ENCODE measurements at regions not wholly inside any gene's neighbourhood (a gene's known extent, or its start where the extent isn't known, plus 50 kb on each side); places are given as distances from the start of the nearest gene placed in this dataset.
"Not testable (repeated sequence)": the region's sequence is repeated elsewhere in the genome, so short reads cannot be mapped to it uniquely, and the experiment has no call there.

- Mint-ChIP-seq H3K27ac (ENCODE audit: unreplicated experiment) (peak overlapping the region; percentile 55), H3K4me3 (no peak overlapping the region), H3K4me1 (peaks cover 3% of the 10 kb centered on the region), H3K9me3 (peaks cover 5% of the 10 kb centered on the region), H3K27me3 (ENCODE audit: low read depth) (no peaks in the 10 kb centered on the region), H3K36me3 (ENCODE audit: low read depth) (no peaks in the 10 kb centered on the region)
- TF ChIP-seq, protein P1, sequence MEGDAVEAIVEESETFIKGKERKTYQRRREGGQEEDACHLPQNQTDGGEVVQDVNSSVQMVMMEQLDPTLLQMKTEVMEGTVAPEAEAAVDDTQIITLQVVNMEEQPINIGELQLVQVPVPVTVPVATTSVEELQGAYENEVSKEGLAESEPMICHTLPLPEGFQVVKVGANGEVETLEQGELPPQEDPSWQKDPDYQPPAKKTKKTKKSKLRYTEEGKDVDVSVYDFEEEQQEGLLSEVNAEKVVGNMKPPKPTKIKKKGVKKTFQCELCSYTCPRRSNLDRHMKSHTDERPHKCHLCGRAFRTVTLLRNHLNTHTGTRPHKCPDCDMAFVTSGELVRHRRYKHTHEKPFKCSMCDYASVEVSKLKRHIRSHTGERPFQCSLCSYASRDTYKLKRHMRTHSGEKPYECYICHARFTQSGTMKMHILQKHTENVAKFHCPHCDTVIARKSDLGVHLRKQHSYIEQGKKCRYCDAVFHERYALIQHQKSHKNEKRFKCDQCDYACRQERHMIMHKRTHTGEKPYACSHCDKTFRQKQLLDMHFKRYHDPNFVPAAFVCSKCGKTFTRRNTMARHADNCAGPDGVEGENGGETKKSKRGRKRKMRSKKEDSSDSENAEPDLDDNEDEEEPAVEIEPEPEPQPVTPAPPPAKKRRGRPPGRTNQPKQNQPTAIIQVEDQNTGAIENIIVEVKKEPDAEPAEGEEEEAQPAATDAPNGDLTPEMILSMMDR (conservative IDR thresholded peaks at IDR 0.05), result no peak
- no peak for DNase-seq (ENCODE audit: low read depth, low spot score)
Measured at GRCh38 chr21:35281956-35282355, 232.9 kb upstream of the RUNX1 start.

DNA sequence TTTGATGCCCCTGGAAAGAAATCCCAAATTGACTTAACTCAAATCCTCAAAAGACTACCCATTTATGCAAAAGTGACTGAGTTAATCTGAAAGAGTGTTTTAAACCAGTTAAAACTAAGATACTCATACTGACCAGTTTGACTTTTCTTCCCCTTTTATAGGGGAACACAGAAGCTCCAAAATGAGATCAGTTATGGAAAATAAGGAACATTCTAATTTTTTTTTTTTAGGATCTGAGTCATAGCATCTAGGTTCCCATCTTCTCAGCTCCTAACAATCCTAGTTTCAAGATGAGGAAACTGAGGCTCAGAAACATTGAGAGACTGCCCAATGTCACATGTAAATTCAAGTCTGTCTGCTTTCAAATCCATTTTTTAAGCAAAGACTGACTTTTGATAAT is 231.1 kb upstream of the RUNX1 start:
- H3K36me3 Mint-ChIP-seq (ENCODE audit: low read depth), result no peaks in the 10 kb centered on the region

GRCh38 chr21:35275776-35276175 is 226.7 kb upstream of the RUNX1 start:
- Mint-ChIP-seq H3K4me1 (peaks cover 14% of the 10 kb centered on the region), H3K4me3 (no peak overlapping the region), H3K27ac (ENCODE audit: unreplicated experiment) (no peak overlapping the region), H3K9me3 (peaks cover 5% of the 10 kb centered on the region), H3K36me3 (ENCODE audit: low read depth) (no peaks in the 10 kb centered on the region), H3K27me3 (ENCODE audit: low read depth) (no peaks in the 10 kb centered on the region)
- DNase-seq (ENCODE audit: low read depth, low spot score), result no peak
- TF ChIP-seq, protein P1 (conservative IDR thresholded peaks at IDR 0.05), result no peak

More for the DNA sequence above, 231.1 kb upstream of the RUNX1 start:
- Mint-ChIP-seq H3K27me3 (ENCODE audit: low read depth) (no peaks in the 10 kb centered on the region), H3K4me1 (peaks cover 13% of the 10 kb centered on the region), H3K4me3 (no peak overlapping the region), H3K27ac (ENCODE audit: unreplicated experiment) (no peak overlapping the region), H3K9me3 (peaks cover 5% of the 10 kb centered on the region)
- TF ChIP-seq, protein P1 (conservative IDR thresholded peaks at IDR 0.05), result no peak
- no peak for DNase-seq (ENCODE audit: low read depth, low spot score)

DNA sequence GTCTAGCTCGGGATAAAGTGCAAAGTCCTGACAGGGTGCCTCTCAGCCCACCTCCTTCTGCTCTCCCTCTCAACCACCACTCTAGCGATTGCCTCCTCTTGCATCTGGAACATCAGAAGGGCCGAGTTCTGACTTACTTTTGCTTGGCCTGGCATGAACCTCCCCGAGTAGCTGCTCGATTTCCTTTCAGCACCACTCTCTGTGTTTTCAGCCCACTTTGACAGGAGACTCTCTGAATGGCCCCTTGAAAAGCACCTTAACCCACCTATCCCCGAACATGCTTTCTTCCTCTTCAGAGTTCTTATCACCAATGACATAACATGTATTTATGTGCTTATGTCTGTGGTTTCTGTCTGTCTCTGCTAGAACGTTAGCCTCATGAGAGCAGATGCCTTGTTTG is 225.8 kb upstream of the RUNX1 start:
- no peaks in the 10 kb centered on the region for H3K27me3 Mint-ChIP-seq (ENCODE audit: low read depth)
- no peak overlapping the region for H3K4me3 Mint-ChIP-seq
- DNase-seq (ENCODE audit: low read depth, low spot score), result no peak
- H3K9me3 Mint-ChIP-seq, result peaks cover 5% of the 10 kb centered on the region
- TF ChIP-seq, protein P1 (conservative IDR thresholded peaks at IDR 0.05), result no peak
- no peaks in the 10 kb centered on the region for H3K36me3 Mint-ChIP-seq (ENCODE audit: low read depth)
- no peak overlapping the region for H3K27ac Mint-ChIP-seq (ENCODE audit: unreplicated experiment)
- peaks cover 14% of the 10 kb centered on the region for H3K4me1 Mint-ChIP-seq

DNA sequence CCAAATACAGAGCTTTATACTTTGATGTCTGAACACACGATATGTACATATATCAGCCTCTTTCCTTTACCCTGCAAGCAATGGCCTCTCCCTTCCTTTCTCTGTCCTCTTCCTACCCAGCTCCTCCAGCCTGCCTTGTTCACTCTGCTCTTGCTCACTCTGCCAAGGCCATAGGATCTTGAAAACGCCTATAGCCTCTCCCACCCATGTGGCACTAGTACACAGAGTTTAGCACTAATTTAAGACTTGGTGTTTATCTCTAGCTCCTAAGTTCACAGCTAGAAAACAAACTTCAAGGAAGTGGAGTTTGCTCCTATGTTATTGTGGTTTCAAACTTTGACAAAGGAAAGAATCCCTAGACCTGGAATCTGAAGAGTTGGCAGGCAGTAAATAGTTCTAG is 225.0 kb upstream of the RUNX1 start:
- Mint-ChIP-seq H3K27me3 (ENCODE audit: low read depth) (no peaks in the 10 kb centered on the region), H3K9me3 (peaks cover 2% of the 10 kb centered on the region), H3K36me3 (ENCODE audit: low read depth) (no peaks in the 10 kb centered on the region), H3K27ac (ENCODE audit: unreplicated experiment) (no peak overlapping the region), H3K4me1 (peaks cover 14% of the 10 kb centered on the region), H3K4me3 (no peak overlapping the region)
- TF ChIP-seq, protein P1 (conservative IDR thresholded peaks at IDR 0.05), result no peak
- no peak for DNase-seq (ENCODE audit: low read depth, low spot score)

GRCh38 chr21:35273333-35273732 is 224.2 kb upstream of the RUNX1 start:
- no peaks in the 10 kb centered on the region for H3K27me3 Mint-ChIP-seq (ENCODE audit: low read depth)
- H3K36me3 Mint-ChIP-seq (ENCODE audit: low read depth), result no peaks in the 10 kb centered on the region
- H3K27ac Mint-ChIP-seq (ENCODE audit: unreplicated experiment), result no peak overlapping the region
- peaks cover 14% of the 10 kb centered on the region for H3K4me1 Mint-ChIP-seq
- H3K9me3 Mint-ChIP-seq, result peaks cover 2% of the 10 kb centered on the region
- TF ChIP-seq, protein P1 (conservative IDR thresholded peaks at IDR 0.05), result no peak
- no peak overlapping the region for H3K4me3 Mint-ChIP-seq
- no peak for DNase-seq (ENCODE audit: low read depth, low spot score)

- not testable (repeated sequence) for H3K9me3 Mint-ChIP-seq; H3K4me3 Mint-ChIP-seq; DNase-seq (ENCODE audit: low read depth, low spot score); H3K27me3 Mint-ChIP-seq (ENCODE audit: low read depth); H3K36me3 Mint-ChIP-seq (ENCODE audit: low read depth); H3K27ac Mint-ChIP-seq (ENCODE audit: unreplicated experiment)
- peaks cover 11% of the 10 kb centered on the region for H3K4me1 Mint-ChIP-seq
Measured at GRCh38 chr21:35271344-35272118, 222.4 kb upstream of the RUNX1 start.
